Lung (tissue), 11 donors: ENCODE measurements at regions not wholly inside any gene's neighbourhood (a gene's known extent, or its start where the extent isn't known, plus 50 kb on each side); places are given as distances from the start of the nearest gene placed in this dataset.
A peak's percentile ranks its signal among the peaks of the same experiment; 100 is the strongest.

Source experiments
- ATAC-seq: fragments of 200-7000 bp; cut with Tn5 transposase; one replicate; pipeline ENCODE4 v1.9.1; 2020; ENCODE audit warnings: moderate number of reproducible peaks; ENCODE audit not compliant: insufficient read depth, low FRiP score
- DNase-seq, 3 donors: peaks; one replicate each; pipeline ENCODE4 v3.0.0-alpha.2; 2013 to 2017
- H3K27ac ChIP-seq, 2 donors: one replicate each; pipeline ENCODE4 v1.5.1; 2013; ENCODE audit warnings: mild to moderate bottlenecking in 2 of 2, moderate library complexity in 2 of 2, control low read depth in 1 of 2, inconsistent platforms in 1 of 2, low read depth in 1 of 2, low read length in 1 of 2
- H3K27me3 ChIP-seq, 3 donors: one replicate each; pipeline ENCODE4 v1.5.1; 2013; ENCODE audit warnings: low read length in 2 of 3; ENCODE audit not compliant: control insufficient read depth in 3 of 3, insufficient read depth in 3 of 3
- H3K36me3 ChIP-seq, 4 donors: one replicate each; pipeline ENCODE4 v1.5.1; 2013; ENCODE audit warnings: low read length in 4 of 4, mild to moderate bottlenecking in 1 of 4, moderate library complexity in 1 of 4; ENCODE audit not compliant: control insufficient read depth in 4 of 4, insufficient read depth in 4 of 4
- H3K4me1 ChIP-seq, 5 donors: one replicate each; pipeline ENCODE4 v1.5.1; 2013; ENCODE audit warnings: low read length in 5 of 5, mild to moderate bottlenecking in 2 of 5, moderate library complexity in 1 of 5; ENCODE audit not compliant: control insufficient read depth in 5 of 5, insufficient read depth in 5 of 5
- H3K4me3 ChIP-seq: one replicate; pipeline ENCODE4 v1.5.1; 2013; ENCODE audit warnings: mild to moderate bottlenecking, control low read depth, moderate library complexity
- H3K9ac ChIP-seq, 2 donors: one replicate each; pipeline ENCODE4 v1.5.1; 2013; ENCODE audit warnings: low read length in 2 of 2, control low read depth in 1 of 2; ENCODE audit not compliant: insufficient read depth in 1 of 2
- H3K9me3 ChIP-seq, 4 donors: one replicate each; pipeline ENCODE4 v1.5.1; 2013; ENCODE audit warnings: low read length in 3 of 4, mild to moderate bottlenecking in 1 of 4, moderate library complexity in 1 of 4; ENCODE audit not compliant: control insufficient read depth in 4 of 4, insufficient read depth in 3 of 4
- CTCF ChIP-seq: IDR thresholded peaks from 2 replicates; pipeline ENCODE4 v1.5.1; 2012; ENCODE audit warnings: mild to moderate bottlenecking; ENCODE audit errors: control extremely low read depth, extremely low read depth
- WGBS, 2 donors: extraction: QIAGEN DNeasy Blood & Tissue Kit; methylation state at CpG; one replicate each; pipeline ENCODE4 v1.1.7; 2013; 5-methylcytosine and 5-hydroxymethylcytosine counted together
- donor health status: control.
- donor health status: control.
- donor health status: Bipolar disorder and iron deficiency.
- donor health status: healthy.
- donor health status: DM: yes; HTN: yes; CAD: no.

- no peak for ATAC-seq
- H3K36me3 ChIP-seq, result no peaks in the 10 kb centered on the region
- WGBS, 2 donors, result 60 to 66% methylated on average over 5 of the region's 5 CpGs
- no peak overlapping the region for H3K27ac ChIP-seq
- no peaks in the 10 kb centered on the region for H3K4me1 ChIP-seq
- no peaks in the 10 kb centered on the region for H3K27me3 ChIP-seq
- no peak for DNase-seq
- H3K9me3 ChIP-seq, result no peaks in the 10 kb centered on the region
- TF ChIP-seq CTCF, result no peak
- H3K4me3 ChIP-seq, result no peak overlapping the region
- no peak overlapping the region for H3K9ac ChIP-seq
Observed at GRCh38 chr6:114735025-114735735, 392.4 kb upstream of the HS3ST5 start.

- Histone ChIP-seq H3K36me3 (no peaks in the 10 kb centered on the region), H3K27ac (no peak overlapping the region), H3K4me3 (no peak overlapping the region), H3K4me1 (no peaks in the 10 kb centered on the region), H3K27me3 (no peaks in the 10 kb centered on the region), H3K9ac (no peak overlapping the region), H3K9me3 (no peaks in the 10 kb centered on the region)
- TF ChIP-seq CTCF, result no peak
- DNase-seq (no peak), ATAC-seq (no peak)
- 56 to 73% methylated on average over 1 of the region's 1 CpG for WGBS, 2 donors
Observed at GRCh38 chr6:114733596-114733995, 390.8 kb upstream of the HS3ST5 start.

GRCh38 chr6:114718716-114719270, 376.0 kb upstream of the HS3ST5 start:
- H3K36me3 ChIP-seq, result no peaks in the 10 kb centered on the region
- no peak for DNase-seq
- peaks cover 0 to 3% (median 0%) of the 10 kb centered on the region in 5 donors for H3K4me1 ChIP-seq
- H3K27me3 ChIP-seq, result no peaks in the 10 kb centered on the region
- ATAC-seq, result no peak
- 75 to 79% methylated on average over 2 of the region's 2 CpGs for WGBS, 2 donors
- no peak overlapping the region for H3K9ac ChIP-seq
- no peak overlapping the region for H3K4me3 ChIP-seq
- no peak overlapping the region for H3K27ac ChIP-seq
- no peak for TF ChIP-seq CTCF
- no peaks in the 10 kb centered on the region for H3K9me3 ChIP-seq

GRCh38 chr6:114718186-114718585, 375.4 kb upstream of the HS3ST5 start:
- DNase-seq (peak in 1 of 3 donors; percentile 1), ATAC-seq (no peak)
- Histone ChIP-seq H3K9me3 (no peaks in the 10 kb centered on the region), H3K36me3 (no peaks in the 10 kb centered on the region), H3K9ac (no peak overlapping the region), H3K27ac (no peak overlapping the region), H3K4me3 (no peak overlapping the region), H3K4me1 (peaks cover 0 to 3% (median 0%) of the 10 kb centered on the region in 5 donors), H3K27me3 (no peaks in the 10 kb centered on the region)
- no peak for TF ChIP-seq CTCF
- WGBS, 2 donors, result 40 to 49% methylated on average over 3 of the region's 3 CpGs
